ENCODE measurements at regions not wholly inside any gene's neighbourhood (a gene's known extent, or its start where the extent isn't known, plus 50 kb on each side); places are given as distances from the start of the nearest gene placed in this dataset.

DNA sequence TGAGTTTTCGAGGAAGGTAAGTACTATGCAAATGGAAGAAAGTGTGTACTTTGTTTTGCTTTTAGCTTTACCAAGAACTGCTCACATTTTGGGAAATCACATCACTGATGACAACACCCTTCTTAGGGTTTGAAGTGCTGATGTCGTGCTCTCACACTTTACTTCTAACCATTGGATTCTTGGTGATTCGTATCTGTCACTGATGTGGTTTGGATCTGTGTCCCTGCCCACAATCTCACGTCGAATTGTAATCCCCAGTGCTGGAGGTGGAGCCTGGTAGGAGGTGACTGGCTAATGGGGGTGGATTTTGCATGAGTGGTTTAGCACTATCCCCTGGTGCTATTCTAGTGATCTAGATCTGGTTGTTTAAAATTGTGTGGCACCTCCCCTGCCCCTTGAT is 75.4 kb upstream of the RGMA start:
- TF ChIP-seq, protein P1, sequence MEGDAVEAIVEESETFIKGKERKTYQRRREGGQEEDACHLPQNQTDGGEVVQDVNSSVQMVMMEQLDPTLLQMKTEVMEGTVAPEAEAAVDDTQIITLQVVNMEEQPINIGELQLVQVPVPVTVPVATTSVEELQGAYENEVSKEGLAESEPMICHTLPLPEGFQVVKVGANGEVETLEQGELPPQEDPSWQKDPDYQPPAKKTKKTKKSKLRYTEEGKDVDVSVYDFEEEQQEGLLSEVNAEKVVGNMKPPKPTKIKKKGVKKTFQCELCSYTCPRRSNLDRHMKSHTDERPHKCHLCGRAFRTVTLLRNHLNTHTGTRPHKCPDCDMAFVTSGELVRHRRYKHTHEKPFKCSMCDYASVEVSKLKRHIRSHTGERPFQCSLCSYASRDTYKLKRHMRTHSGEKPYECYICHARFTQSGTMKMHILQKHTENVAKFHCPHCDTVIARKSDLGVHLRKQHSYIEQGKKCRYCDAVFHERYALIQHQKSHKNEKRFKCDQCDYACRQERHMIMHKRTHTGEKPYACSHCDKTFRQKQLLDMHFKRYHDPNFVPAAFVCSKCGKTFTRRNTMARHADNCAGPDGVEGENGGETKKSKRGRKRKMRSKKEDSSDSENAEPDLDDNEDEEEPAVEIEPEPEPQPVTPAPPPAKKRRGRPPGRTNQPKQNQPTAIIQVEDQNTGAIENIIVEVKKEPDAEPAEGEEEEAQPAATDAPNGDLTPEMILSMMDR (IDR thresholded peaks at IDR 0.05) = no peak
- TF ChIP-seq POLR2A (IDR thresholded peaks at IDR 0.05) = no peak

Data from uterus (tissue), 2 donors.